ENCODE measurements at regions not wholly inside any gene's neighbourhood (a gene's known extent, or its start where the extent isn't known, plus 50 kb on each side); places are given as distances from the start of the nearest gene placed in this dataset.

DNA sequence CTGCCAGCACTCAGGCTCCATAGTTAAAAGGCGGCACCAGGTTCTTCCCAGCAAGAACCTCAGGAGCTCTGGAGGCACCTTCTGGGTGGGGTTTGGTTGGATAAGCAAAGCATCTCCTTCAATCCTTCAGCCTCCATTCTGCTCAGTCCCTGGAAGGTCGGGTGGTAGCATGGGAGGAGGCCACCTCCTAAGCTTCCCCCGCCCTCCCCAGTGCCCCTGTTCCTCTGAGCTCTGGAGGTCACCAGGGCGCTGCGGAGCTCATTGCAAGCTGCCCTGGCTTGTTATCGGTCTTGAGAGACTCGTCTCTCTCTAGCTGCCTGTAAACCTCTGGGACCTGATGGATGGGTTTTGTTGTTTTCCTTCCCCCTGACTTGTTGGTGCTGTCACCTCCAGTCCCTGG lies 124.8 kb downstream of the RPLP1 start:
- no peak for DNase-seq

DNA sequence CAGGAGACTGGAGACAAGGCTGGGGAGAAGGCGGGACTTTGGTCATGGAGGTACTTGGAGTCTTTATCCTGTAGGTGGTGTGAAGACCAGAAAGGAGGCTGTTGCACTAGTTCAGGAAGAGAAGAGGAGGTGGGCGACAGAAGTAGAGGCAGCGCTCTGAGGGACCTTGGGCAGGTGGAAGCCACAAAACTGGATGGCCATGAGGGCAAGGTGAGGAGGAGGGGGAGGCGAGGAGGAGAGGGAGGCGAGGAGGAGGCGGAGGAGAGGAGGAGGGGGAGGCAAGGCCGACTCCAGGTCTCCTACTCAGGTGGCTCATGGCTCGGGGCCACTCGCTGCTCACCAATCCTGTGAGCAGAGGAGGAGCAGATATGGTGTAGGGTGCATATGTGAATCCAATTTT lies 125.6 kb downstream of the RPLP1 start:
- DNase-seq = no peak

DNA sequence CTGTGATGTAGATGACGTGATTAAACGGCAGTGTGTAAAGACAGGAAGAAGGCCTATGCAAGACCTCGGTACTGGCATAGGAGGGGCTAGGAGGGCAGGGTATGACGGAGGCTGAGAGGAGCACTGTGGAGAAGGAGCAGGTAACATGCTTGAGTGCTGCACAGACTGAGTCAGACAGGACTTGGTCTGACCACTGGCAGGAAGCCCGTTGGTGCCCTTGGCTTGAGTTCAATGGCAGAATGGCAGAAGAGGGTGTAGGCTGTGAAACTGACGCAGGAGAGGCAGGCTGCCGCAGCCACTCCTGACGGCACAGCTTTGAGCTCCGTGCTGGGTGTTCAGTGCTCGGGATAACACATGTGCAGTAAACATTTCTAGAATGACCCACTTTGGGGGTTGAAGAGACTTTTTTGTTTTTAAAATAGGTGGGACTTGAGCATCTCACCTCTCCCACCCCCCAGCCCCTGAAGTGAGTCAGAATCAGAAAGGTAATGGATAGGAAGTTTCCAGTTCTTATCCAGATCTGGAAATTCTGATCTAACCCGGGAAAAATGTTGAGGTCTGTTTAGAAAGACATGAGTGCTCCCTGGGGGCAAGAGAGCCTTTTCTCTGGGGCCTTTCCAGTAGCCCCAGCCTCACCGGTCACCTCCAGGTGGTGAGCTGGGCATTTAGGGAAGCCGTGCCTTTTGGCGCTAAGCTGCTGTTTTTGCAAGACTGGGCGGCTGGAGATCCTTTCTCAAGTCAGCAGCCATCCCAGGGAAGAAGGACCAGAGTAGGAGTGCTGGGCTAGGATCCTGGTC lies 126.4 kb downstream of the RPLP1 start:
- no peak for DNase-seq

DNA sequence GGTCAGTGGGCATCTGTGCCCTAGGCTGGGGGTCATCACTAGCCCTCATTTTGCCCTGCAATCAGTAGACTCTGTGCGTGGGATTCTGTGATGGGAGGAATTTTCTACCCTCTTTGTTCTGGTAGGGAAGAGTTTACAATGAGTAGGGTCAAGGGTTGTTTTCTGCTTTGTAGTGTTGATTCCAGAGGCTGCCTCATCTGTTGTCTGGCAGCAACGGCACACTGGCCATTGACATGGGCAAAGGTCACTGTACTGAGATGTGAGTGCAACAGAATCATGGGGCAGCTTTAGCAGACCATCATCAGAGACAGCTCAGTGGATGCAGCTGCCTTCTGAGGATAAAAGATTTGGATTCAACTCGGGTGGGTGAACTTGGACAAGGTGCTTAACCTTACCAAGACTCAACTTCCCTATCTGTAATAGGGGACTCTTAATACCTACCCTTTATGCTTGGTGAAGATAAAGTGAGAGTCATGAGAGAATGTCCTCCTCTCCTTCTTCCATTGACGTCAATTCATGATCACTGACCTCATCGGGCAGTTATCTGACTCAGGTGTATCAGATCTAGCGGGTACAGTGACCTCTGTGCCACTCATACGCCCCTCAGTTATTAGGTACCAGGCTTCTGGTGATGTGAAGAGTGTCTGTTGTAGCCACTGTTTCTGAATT lies 127.5 kb downstream of the RPLP1 start:
- DNase-seq = no peak

DNA sequence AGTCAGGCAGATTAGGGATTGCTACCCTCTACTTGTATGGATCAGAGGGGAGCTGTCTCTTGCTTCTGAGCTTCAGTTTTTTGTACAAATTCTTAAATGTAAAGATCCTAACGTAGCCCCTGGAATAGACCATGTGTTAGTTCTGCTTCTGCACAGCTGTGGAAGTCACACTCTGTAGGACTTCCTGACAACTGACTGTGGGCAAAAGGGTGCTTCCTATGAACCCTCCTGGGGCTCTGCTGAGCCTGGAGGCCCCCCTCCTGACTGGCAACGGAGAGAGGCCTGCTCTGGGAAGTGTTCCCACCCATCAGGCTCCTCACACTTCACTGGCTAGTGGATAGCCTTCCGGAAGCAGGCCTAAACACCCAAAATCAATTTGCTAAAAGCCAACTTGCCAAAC lies 131.0 kb downstream of the RPLP1 start:
- DNase-seq = no peak

DNA sequence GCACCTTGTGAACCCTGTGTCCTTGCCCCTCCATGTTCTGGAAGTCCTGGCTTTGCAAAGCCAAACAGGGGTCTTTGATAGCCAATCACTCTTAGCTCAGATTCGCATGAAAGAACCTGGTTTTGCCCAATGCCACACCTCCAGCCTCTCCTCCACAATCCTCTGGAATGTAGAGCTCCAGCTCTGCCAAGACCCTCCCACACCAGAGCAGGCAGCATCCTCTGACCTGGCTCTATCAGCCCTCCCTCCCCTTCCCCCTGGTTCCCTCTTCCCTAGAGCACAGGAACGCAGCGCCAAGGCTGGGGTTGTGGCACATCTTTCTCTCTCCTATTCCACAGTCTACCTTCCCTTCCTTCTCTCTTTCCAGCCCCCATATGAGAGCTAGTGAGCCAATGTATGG lies 133.3 kb downstream of the RPLP1 start:
- no peak for DNase-seq

DNA sequence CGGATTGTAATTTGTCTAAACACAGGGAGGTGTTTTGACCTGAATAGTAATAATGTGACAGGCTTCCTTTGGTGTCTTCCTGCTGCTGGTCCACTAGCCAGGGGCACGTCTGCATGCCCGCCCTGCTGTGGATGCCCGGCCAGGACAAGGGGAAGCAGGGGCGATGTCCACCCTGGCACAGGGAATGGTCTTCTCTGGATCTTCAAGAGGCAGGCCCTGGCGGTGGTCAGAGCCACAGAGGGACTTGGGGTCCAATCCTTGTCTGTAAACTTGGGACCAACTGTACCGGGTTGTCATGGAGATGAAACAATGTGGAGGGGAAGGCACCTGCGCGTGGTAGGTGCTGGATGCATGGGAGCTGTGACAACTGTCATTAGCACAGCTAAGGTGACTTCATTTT lies 134.1 kb downstream of the RPLP1 start:
- DNase-seq = no peak

DNA sequence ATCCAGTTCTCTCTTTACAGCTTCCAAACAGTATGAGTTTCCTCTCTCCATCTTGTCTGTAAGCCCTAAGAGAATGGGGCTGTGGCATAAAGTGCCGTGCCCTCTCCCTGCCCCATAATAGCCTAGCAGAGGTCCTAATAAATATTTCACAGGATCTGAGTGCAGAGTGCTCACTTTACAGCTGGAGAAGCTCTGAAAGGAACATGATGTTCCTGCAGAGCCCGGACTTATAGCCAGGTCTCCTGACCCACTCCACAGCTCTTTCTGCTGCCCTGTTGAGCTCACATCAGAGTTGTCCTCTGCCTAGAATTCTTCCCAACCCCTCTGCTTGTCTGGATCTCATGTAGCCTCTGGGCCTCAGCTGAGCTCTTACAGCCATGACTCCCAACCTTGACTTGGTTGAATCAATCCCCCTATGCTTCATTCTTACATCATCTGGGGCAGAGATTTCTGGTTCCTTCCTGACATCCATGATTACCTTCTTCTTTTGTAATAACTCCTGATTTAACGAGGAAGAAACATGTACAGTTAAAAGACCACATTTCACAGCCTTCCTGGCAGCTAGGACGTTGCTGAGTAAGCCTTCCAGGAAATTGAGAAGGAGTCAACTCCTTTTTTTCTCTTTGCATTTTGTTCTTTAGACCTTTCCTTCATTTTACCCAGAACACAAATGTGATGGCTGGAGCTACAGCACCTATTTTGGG lies 135.3 kb downstream of the RPLP1 start:
- no peak for DNase-seq

DNA sequence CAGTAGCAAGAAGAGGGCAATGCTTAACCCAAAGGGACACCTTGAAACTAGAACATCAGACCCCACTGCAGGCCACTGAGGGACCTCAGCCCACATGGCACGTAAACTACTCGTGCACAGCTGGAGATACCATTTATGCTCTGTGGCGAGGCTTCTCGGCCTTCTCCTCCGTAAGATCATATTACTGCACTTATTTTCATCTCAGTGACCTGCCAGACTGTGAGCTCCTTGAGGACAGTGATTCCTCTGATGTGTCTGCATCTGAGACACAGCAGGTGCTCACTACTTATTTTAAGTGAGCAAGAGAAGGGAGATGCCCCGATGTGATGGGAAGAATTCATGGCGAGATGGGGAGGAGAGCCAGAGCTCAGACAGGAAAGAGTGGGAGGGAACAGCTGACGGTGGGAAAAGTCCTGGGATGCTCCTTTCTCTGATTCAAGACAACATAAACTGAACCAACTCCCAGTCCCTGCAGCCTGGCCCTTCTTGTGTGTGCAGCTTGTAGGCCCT lies 137.6 kb downstream of the RPLP1 start:
- DNase-seq = no peak

DNA sequence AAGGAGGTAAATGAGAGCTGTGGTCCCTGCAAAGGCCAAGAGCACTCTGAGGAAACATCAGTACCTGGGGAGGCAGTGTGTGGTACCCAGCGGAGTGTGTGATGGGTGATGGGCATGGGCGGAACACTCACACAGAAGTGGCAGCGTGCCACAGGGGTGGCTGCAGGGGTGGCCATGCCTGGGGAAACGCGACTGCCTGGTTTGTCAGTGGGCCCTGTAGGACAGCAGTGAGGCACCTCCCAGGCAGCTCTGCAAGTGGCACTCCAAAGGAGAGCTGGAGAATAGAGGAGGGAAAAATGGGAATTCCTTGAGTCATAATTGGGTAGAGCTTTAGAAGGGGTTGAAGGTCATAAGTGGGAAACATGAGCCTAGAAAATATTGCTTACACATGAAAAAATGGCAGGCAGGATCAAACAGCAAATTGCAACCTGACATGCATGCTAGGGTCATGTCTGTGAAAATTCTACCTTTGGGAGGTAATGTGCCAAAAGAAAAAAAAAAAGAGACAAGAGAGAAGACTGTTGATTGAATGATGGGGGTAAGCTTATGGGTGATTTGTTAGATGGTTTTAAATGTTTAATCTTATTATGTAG lies 138.4 kb downstream of the RPLP1 start:
- no peak for DNase-seq

DNA sequence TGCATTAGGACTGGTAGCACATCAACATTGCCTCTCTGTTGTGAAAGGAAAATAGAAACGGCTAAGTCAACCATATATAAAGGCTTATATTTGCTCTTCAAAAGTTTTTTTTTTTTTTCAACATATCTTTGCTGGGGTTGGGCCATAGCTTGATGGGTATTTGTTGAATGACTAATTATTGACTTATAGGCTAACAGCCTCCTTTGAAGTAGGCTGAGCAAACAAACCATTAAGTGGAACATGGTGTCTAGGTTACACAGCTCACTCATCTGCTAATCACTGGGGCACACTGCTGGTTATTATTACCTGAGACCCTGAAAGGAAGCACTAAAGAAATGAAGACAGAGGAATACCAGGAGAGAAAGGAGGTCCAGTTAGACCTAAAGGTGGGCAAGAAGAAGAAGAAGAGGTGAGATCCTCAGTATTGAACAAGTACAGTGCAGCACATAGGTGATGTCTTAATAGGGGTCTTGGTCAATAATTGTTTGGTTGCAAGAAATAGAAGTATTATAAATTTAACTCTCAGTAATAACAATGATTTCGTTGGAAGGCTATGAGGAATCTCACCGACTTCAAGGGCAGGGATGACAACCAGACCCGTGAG lies 139.4 kb downstream of the RPLP1 start:
- DNase-seq = no peak

DNA sequence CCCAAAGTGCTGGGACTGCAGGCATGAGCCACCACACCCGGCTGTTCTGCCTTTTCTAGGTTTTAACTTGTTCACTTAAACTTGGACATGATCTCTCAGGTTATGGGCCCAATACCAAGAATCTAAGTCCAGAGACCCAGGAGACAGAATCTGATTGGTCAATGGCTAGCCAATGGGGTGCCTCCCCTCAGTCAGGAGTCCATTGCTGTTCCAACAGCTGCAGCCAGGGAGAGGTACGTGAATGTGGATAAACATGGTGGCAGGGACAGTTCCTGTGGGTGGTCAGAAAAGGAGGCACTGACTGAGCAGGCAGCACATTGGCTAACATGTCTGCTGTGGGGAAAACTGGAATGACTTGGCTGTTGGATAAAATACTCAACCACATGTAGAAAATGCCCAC lies 140.3 kb downstream of the RPLP1 start:
- no peak for DNase-seq

DNA sequence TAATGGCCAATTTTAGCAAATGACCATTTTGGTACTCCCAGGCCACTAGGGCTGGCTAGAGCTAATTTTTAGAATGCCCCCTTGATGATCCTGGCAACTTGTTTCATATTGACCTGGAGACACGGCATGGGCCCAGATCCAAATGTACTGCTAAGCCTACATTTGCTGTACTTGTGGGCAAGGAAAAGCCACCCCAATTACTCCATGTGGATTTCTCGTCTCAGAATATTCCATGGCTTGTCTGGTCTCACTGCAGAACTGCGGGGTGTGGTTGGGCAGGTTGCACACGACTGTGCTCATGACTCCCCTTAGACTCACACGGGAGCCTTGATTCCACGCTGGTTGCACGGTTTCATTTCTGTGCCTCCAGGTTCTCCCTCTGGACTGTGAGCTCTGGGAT lies 140.9 kb downstream of the RPLP1 start:
- no peak for DNase-seq

DNA sequence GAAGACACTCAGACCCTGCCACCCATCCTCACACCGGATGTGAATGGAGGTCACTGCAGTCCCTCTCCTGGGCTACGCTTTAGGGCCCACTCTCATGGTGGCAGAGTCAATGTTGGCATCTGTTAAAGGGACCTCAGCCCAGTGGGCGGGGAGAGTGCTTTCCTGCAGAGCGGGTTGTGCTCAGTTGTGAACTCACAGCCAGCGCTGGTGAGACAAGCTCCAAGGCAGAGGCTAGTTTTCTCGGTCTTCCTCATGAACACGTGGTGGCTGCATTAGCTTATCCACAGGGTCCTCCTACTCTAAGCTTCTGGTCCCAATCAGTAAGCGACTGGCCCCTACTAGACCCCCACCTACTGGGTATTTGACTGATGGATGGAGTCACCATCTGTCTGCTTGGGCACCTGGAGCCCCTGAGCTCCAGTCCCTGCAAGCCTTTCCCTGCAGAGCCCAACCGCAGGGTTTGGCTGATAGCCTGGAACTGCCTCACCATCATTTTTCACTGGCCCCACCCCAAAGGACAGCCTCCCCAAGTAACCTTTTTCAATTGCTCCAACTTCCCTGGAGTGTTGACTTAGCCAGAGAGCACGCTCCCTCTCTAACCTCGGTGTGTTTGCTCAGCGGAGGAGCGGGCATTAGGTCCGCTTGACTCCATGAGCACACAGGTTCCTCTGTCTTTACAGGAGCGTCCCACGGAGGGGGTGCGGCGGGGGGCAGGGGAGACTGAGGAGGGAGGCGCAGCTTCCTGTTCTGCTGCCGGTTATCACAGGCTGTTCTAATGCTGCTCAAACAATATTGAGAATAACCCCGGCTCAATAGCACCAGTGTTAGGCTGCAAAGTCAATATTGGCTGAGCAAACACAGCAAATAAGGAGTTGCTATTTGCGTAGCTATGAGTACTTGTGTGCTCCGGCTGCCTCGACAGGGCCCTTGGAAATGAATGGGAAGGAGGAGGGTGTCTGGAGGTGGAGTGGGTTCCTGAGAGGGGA lies 141.7 kb downstream of the RPLP1 start:
- DNase-seq = no peak

DNA sequence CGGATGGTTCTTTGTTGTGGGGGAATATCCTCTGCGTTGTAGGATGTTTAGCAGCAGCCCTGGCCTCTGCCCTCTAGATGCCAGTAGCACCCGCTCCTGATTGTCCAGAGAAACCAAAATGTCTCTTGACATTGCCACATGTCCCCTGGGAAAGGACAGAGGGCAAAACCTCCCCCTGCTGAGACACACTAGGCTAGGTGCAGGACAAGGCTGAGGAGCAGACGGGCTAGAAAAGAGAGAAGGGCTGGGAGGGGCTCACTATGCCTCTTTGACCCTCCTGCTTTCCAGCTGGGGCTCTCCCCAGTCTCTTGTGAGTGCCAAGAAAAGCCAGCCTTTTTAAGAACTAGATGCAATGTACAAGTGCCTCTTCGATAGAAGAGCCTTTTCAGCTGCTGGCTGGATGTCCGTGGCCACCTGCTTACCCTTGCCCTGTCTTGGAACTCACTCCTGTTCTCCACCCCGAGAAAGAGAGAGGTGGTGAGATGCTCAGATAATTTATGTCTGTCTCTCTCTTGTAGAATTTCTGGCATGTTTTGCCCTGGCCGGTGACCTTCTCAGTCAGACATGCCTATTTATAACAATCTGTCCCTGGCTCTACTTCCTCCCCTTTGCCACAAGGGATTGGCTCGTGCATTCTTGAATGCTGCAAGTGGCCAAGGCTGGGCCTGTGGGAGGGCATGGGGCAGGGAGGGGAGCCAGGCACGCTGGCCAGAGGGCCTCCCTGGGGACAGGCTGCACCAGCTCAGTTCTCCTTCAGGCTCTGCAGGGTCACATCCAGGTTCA lies 142.6 kb downstream of the RPLP1 start:
- DNase-seq = no peak

DNA sequence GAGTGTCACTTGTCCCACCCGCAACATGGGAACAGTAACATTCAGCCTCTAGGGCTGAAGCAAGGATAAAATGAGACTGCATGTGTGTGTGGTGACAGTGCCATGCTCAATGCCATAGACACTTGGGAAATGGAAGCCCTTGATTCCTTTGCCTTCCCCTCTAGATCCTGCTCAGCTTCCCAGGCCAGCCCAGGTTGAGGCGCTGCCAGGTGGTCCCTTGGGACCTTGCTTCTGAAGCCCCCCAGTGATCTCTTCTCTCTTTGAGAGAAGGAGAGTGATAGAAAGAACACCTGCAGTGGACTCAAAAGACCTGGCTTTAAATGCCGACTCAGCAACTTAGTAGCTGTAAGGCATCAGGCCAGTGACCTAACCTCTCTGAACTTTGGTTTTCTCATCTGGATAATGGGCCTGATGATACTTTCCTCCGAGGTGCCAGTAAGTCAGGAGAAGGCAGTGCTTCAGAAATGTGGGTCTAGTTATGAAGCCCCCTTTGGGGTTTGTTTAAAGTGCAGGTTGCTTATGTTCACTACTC lies 144.5 kb downstream of the RPLP1 start:
- DNase-seq = no peak

DNA sequence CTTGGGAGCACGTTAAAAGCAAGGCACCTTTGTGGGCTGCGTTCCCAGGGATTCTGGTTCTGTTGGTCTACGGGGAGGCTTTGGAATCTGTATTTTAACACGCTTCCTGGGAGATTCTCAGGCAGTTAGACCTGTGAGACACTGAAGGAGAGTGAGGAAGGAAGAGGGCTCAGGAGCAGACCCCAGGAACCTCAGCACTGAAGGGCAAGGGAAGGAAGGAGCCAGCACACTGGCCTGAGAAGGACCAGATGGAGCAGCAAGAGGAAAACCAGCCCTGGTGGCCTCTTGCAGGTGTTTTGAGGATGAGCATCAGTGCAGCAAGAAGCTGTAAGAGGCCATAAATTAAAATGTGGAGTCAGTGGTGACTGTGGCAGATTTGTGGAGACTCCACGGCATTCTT lies 146.7 kb downstream of the RPLP1 start:
- no peak for DNase-seq

DNA sequence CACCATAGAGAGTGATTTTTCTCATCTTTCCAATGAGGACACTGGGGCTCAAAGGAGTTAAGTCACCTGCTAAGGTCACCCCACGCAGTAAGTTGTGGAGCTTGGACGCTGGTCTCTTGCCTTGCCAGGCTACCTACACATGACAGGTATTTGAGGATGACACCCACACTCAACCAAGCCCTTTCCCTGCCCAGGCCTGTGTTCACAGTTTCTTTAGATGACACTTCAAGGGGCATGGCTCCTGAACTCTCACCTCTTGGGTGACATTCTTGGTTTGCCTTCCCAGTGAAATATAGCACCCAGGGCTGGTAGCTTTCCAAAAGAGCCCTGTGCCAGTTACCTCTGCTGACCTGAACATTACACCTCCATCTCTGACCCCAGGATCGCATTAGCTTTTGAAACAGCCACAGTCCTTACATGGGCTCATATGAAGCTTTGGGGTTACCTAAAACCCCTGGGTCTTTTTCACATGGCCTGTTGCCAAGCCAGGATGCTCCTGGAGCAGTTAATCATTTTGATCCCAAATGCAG lies 148.0 kb downstream of the RPLP1 start:
- no peak for DNase-seq

DNA sequence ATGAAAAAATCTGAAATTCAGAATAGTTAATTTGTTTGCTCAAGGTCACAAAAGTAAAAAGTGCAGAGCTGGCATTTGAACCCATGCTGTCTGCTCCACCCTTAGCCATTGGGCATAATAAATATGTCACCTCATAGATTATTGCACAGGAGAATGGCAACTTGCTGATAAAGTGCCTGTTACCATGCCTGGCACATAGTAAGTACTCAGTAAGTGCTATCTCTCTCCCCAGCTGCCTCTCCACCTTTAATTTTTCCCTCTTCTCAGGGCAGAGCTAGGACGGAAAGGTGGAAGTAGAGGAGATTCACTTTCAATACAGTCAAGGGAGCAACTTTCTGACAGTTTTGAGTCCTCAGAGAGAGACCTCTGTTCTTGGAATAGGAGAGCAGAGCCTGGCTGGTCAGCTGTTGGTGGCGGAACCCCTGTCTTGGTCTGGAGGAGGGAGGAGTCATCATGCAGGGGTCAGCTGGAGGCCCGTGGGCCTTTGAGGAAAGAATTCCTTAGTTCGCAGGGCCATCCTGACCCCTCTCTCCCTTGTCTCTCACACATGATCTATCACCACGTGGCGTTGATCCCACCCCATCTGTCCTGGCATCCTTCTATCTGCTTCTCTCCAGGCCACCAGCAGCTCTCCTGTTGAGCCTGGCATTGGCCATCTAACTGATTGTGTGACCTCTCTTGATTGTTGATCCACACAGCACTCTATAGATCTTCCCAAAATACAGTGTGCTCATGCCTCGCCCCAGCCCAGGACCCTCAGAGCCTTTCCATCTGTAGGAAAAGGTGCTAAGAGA lies 149.3 kb downstream of the RPLP1 start:
- DNase-seq = no peak

DNA sequence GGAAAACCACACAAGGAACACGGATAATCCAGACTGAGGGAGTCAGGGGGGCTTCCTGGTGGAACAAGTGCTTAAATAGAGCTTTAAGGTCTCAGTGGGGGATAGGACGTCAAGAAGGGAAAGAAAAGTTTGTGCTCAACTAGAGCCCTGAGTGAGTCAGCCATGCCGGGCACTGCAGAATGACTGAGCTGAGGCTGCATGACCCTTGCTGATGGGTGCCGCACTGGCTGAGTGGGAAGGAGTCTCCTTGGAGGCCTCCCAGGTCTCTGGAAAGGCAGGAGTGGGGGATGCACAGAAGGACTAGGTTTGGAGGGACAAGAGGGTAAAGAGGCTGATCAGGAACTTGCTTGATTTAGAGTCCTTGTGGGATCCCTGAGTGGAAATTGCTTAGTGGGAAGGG lies 150.3 kb downstream of the RPLP1 start:
- DNase-seq = no peak
